GM06990 (cell line): ENCODE measurements at regions not wholly inside any gene's neighbourhood (a gene's known extent, or its start where the extent isn't known, plus 50 kb on each side); places are given as distances from the start of the nearest gene placed in this dataset.
A peak's percentile ranks its signal among the peaks of the same experiment; 100 is the strongest.

ENCODE experiments used
- DNase-seq: peaks from one replicate; pipeline ENCODE4 v3.0.0-alpha.2; 2011; ENCODE audit not compliant: insufficient read length; ENCODE audit errors: extremely low read depth
- H3K27me3 ChIP-seq: replicated peaks from 2 replicates; pipeline ENCODE4 v1.6.0; 2011; ENCODE audit warnings: low read length; ENCODE audit not compliant: control insufficient read depth, insufficient read depth
- H3K36me3 ChIP-seq: 2 replicates; pipeline ENCODE4 v1.5.1; 2011; ENCODE audit warnings: low read length; ENCODE audit not compliant: control insufficient read depth, insufficient read depth
- H3K4me3 ChIP-seq: replicated peaks from 2 replicates; pipeline ENCODE4 v1.5.1; 2011; ENCODE audit warnings: low read depth, mild to moderate bottlenecking, control low read depth, low read length
- TF ChIP-seq, protein P1 (sequence below): IDR thresholded peaks from 2 replicates; pipeline ENCODE4 v1.5.1; 2011; ENCODE audit warnings: low read length, control low read depth, mild to moderate bottlenecking, inconsistent platforms; ENCODE audit not compliant: insufficient read depth, poor library complexity, severe bottlenecking

DNA sequence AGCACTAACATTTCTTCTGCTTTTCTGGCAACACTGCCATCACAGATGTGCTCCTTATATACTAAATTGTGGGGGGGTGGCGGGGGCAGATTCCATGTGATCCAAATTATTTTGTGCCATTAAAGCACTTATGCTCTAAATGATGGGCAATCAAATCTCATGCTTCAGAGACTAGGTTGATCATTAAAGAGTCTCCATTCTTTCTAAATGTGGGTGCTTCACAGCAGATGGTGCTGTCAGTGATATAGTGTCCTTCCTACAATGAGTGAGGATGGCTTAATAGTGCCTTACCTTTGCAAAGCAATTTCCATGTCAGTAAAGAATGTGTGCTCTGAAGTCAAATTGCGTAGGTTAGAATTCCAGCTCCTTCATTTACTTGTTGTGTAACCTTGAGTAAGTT lies 589.8 kb downstream of the ETS1 start:
- Histone ChIP-seq H3K4me3 (no peak overlapping the region), H3K36me3 (no peaks in the 10 kb centered on the region), H3K27me3 (no peaks in the 10 kb centered on the region)
- no peak for DNase-seq
- TF ChIP-seq, protein P1, sequence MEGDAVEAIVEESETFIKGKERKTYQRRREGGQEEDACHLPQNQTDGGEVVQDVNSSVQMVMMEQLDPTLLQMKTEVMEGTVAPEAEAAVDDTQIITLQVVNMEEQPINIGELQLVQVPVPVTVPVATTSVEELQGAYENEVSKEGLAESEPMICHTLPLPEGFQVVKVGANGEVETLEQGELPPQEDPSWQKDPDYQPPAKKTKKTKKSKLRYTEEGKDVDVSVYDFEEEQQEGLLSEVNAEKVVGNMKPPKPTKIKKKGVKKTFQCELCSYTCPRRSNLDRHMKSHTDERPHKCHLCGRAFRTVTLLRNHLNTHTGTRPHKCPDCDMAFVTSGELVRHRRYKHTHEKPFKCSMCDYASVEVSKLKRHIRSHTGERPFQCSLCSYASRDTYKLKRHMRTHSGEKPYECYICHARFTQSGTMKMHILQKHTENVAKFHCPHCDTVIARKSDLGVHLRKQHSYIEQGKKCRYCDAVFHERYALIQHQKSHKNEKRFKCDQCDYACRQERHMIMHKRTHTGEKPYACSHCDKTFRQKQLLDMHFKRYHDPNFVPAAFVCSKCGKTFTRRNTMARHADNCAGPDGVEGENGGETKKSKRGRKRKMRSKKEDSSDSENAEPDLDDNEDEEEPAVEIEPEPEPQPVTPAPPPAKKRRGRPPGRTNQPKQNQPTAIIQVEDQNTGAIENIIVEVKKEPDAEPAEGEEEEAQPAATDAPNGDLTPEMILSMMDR = no peak

DNA sequence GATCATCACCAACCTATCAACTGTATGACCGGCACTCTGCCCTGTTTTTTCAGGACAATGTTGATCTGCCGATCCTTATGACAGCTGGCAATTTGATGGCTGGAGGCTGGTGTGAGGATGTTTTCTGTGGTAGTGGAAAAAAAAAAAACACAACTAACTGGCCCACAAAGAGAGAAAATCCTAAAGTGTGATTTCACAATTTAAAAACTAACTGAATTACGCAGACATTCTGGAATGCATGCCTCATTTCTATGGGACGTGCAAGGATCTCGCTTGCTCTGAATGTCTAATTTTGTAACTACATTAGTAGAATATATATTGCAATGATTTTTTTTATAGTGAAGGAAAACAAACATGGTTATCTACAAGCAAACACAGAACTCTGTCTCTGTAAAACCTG lies 590.5 kb downstream of the ETS1 start:
- Histone ChIP-seq H3K4me3 (no peak overlapping the region), H3K36me3 (no peaks in the 10 kb centered on the region), H3K27me3 (no peaks in the 10 kb centered on the region)
- no peak for DNase-seq
- TF ChIP-seq, protein P1 = no peak

DNA sequence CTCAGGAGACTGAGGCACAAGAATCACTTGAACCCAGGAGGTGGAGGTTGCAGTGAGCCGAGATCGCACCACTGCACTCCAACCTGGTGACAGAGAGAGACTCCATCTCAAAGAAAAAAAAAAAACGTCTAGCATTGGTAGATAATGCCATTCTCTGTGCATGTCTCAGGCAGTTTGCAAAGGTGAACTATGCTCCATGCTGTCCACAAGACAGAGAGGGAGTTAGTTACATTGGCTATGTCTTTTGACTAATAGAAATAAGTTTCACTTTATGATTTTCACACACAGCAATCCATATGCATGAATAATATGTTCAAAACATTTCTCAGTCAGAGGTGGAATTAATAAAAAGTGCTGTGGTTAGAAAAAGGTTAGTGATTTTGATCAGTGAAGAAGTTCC lies 591.4 kb downstream of the ETS1 start:
- Histone ChIP-seq H3K36me3 (no peaks in the 10 kb centered on the region), H3K4me3 (no peak overlapping the region), H3K27me3 (no peaks in the 10 kb centered on the region)
- no peak for DNase-seq
- TF ChIP-seq, protein P1 = no peak

DNA sequence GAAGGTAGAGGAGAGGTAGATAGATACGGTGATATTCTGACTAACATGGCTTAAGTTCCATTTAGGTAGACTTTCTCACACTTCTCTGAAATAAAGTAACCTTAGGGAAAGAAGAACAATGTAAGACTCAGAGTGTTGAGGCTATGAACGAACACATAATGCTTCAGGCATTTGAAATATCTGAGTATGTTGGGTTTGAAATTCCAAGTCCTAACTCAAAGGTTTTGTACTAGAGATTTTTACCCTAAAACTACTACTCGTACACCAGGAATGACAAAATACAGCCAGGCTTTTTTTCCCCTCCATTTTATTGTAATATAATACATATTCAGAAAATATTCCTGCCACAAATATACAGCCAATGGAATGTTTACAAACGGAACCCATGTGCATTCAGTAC lies 592.6 kb downstream of the ETS1 start:
- no peaks in the 10 kb centered on the region for H3K36me3 ChIP-seq
- TF ChIP-seq, protein P1 = no peak
- no peak for DNase-seq

DNA sequence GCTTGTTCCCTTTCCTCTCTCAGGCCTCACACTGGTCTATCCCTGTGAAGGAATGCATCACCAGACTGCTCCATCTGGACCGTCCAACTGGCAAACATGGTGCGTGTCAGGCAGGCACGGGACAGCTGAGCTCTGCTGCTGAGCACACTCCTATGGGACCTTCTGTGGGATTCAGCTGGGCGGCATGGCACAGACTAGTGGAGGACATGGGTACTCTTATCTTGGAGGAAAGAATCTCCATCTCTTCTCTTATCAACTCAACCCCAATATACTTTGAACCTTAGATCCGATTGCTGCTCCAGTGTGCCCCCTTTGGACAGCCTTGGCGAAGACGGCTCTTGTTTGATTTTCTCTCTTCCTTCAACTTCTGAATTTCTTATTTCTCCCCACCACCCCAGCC lies 593.6 kb downstream of the ETS1 start:
- Histone ChIP-seq H3K27me3 (no peaks in the 10 kb centered on the region), H3K4me3 (no peak overlapping the region), H3K36me3 (no peaks in the 10 kb centered on the region)
- DNase-seq = no peak
- TF ChIP-seq, protein P1 = peak; percentile 23

More for the DNA sequence above, 592.6 kb downstream of the ETS1 start:
- H3K27me3 ChIP-seq = no peaks in the 10 kb centered on the region
- H3K4me3 ChIP-seq = no peak overlapping the region

DNA sequence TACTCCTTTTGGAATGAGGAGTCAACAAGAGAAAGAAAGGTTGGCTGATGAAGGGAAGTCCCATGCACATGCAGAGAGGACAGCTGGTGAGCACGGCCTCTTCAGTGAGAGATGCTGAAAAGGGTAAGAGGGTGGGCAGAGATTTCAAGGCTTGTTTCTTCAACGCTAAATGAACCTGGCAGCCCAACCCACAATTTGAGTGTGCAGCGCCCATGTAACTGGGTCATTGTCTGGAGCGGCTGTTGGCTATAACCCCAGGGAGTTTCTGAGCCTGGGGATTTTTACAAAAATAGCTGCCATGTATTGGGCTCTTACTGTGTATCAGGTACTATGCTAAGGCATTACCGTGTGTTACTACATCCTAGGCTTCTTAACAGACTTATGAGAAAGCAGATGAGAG lies 594.1 kb downstream of the ETS1 start:
- DNase-seq = no peak
- no peak overlapping the region for H3K4me3 ChIP-seq
- H3K36me3 ChIP-seq = no peaks in the 10 kb centered on the region

More for the DNA sequence above, 594.1 kb downstream of the ETS1 start:
- no peaks in the 10 kb centered on the region for H3K27me3 ChIP-seq
- TF ChIP-seq, protein P1 = no peak
